ENCODE measurements at regions not wholly inside any gene's neighbourhood (a gene's known extent, or its start where the extent isn't known, plus 50 kb on each side); places are given as distances from the start of the nearest gene placed in this dataset.

- no peak for TF ChIP-seq ZNF142 (CRISPR knock-in tag; IDR thresholded peaks at IDR 0.05)
- no peak for TF ChIP-seq ZNF652 (CRISPR knock-in tag; IDR thresholded peaks at IDR 0.05; ENCODE audit: borderline replicate concordance, low read depth)
- TF ChIP-seq IRX3 (CRISPR knock-in tag; IDR thresholded peaks at IDR 0.05; ENCODE audit: borderline replicate concordance, low read depth): no peak
- TF ChIP-seq, protein P1, sequence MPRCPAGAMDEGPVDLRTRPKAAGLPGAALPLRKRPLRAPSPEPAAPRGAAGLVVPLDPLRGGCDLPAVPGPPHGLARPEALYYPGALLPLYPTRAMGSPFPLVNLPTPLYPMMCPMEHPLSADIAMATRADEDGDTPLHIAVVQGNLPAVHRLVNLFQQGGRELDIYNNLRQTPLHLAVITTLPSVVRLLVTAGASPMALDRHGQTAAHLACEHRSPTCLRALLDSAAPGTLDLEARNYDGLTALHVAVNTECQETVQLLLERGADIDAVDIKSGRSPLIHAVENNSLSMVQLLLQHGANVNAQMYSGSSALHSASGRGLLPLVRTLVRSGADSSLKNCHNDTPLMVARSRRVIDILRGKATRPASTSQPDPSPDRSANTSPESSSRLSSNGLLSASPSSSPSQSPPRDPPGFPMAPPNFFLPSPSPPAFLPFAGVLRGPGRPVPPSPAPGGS (CRISPR knock-in tag; IDR thresholded peaks at IDR 0.05): no peak; the same call in 1 of the 2 replicates
- no peak for TF ChIP-seq NFIB (CRISPR knock-in tag; IDR thresholded peaks at IDR 0.05; ENCODE audit: borderline replicate concordance)
- TF ChIP-seq TBX3 (IDR thresholded peaks at IDR 0.05; ENCODE audit: borderline replicate concordance): no peak
- peak; percentile 23; the same call in 1 of the 2 replicates for TF ChIP-seq MXD4 (CRISPR knock-in tag; IDR thresholded peaks at IDR 0.05)
- TF ChIP-seq TCF7L2 (IDR thresholded peaks at IDR 0.05; ENCODE audit: low read depth, low read length): no peak
- TF ChIP-seq, protein P2, sequence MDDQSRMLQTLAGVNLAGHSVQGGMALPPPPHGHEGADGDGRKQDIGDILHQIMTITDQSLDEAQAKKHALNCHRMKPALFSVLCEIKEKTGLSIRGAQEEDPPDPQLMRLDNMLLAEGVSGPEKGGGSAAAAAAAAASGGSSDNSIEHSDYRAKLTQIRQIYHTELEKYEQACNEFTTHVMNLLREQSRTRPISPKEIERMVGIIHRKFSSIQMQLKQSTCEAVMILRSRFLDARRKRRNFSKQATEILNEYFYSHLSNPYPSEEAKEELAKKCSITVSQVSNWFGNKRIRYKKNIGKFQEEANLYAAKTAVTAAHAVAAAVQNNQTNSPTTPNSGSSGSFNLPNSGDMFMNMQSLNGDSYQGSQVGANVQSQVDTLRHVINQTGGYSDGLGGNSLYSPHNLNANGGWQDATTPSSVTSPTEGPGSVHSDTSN (CRISPR knock-in tag; IDR thresholded peaks at IDR 0.05; ENCODE audit: borderline replicate concordance): no peak
- TF ChIP-seq CBX1 (IDR thresholded peaks at IDR 0.05; ENCODE audit: low read depth): no peak
- TF ChIP-seq JDP2 (CRISPR knock-in tag; IDR thresholded peaks at IDR 0.05; ENCODE audit: borderline replicate concordance): no peak
- no peak for TF ChIP-seq CCDC6 (CRISPR knock-in tag; IDR thresholded peaks at IDR 0.05)
- TF ChIP-seq, protein P3, sequence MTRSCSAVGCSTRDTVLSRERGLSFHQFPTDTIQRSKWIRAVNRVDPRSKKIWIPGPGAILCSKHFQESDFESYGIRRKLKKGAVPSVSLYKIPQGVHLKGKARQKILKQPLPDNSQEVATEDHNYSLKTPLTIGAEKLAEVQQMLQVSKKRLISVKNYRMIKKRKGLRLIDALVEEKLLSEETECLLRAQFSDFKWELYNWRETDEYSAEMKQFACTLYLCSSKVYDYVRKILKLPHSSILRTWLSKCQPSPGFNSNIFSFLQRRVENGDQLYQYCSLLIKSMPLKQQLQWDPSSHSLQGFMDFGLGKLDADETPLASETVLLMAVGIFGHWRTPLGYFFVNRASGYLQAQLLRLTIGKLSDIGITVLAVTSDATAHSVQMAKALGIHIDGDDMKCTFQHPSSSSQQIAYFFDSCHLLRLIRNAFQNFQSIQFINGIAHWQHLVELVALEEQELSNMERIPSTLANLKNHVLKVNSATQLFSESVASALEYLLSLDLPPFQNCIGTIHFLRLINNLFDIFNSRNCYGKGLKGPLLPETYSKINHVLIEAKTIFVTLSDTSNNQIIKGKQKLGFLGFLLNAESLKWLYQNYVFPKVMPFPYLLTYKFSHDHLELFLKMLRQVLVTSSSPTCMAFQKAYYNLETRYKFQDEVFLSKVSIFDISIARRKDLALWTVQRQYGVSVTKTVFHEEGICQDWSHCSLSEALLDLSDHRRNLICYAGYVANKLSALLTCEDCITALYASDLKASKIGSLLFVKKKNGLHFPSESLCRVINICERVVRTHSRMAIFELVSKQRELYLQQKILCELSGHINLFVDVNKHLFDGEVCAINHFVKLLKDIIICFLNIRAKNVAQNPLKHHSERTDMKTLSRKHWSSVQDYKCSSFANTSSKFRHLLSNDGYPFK (CRISPR knock-in tag; IDR thresholded peaks at IDR 0.05; ENCODE audit: borderline replicate concordance): no peak
- TF ChIP-seq ATF7 (IDR thresholded peaks at IDR 0.05): no peak
- no peak for TF ChIP-seq ATF7 (CRISPR knock-in tag; IDR thresholded peaks at IDR 0.05)
- TF ChIP-seq HMGXB4 (CRISPR knock-in tag; IDR thresholded peaks at IDR 0.05; ENCODE audit: borderline replicate concordance in 1 of 2, low read depth in 1 of 2): 0 out of 4 replicates have a peak, but pooled peaks of 1 of the 2 experiments have one; percentile 29
Measured at GRCh38 chr2:20506201-20506685, 59.4 kb downstream of the RHOB start (continued).

All from HepG2 (cell line).